ENCODE measurements at regions not wholly inside any gene's neighbourhood (a gene's known extent, or its start where the extent isn't known, plus 50 kb on each side); places are given as distances from the start of the nearest gene placed in this dataset.

- H3K4me3 ChIP-seq (replicated peaks; ENCODE audit: low read depth, low read length) = no peak overlapping the region
- no peak for DNase-seq (ENCODE audit: extremely low read depth, insufficient read length)
Measured at GRCh38 chr1:189605226-189605625, 872.4 kb downstream of the BRINP3 start.

DNA sequence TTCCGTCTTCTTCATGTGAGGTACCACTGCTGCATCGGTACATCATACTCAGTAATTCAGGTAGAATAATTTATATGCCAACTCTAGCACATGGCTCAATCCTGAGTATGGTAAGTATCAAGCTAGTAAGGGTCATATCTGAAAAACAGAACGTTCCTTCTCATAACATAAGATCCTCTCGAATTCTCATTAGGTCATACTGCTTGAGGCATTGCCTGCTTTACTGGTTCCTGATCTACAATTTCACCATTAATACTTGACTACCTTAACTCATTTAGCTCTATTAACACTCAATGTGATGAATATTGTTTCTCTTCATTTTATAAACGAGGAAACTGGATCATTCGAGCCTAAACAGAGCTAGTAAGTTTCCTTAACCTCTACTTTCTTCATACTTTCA lies 871.6 kb downstream of the BRINP3 start:
- no peak for DNase-seq (ENCODE audit: extremely low read depth, insufficient read length)
- H3K27me3 ChIP-seq (replicated peaks; ENCODE audit: control insufficient read depth, insufficient read depth, low read length) = no peaks in the 10 kb centered on the region
- TF ChIP-seq, protein P1, sequence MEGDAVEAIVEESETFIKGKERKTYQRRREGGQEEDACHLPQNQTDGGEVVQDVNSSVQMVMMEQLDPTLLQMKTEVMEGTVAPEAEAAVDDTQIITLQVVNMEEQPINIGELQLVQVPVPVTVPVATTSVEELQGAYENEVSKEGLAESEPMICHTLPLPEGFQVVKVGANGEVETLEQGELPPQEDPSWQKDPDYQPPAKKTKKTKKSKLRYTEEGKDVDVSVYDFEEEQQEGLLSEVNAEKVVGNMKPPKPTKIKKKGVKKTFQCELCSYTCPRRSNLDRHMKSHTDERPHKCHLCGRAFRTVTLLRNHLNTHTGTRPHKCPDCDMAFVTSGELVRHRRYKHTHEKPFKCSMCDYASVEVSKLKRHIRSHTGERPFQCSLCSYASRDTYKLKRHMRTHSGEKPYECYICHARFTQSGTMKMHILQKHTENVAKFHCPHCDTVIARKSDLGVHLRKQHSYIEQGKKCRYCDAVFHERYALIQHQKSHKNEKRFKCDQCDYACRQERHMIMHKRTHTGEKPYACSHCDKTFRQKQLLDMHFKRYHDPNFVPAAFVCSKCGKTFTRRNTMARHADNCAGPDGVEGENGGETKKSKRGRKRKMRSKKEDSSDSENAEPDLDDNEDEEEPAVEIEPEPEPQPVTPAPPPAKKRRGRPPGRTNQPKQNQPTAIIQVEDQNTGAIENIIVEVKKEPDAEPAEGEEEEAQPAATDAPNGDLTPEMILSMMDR (IDR thresholded peaks at IDR 0.05; ENCODE audit: insufficient read depth, low read length, poor library complexity, severe bottlenecking) = no peak
- H3K4me3 ChIP-seq (replicated peaks; ENCODE audit: low read depth, low read length) = no peak overlapping the region
- no peaks in the 10 kb centered on the region for H3K36me3 ChIP-seq (ENCODE audit: control insufficient read depth, insufficient read depth, low read length)

More at GRCh38 chr1:189605226-189605625, 872.4 kb downstream of the BRINP3 start:
- no peaks in the 10 kb centered on the region for H3K36me3 ChIP-seq (ENCODE audit: control insufficient read depth, insufficient read depth, low read length)
- TF ChIP-seq, protein P1 (IDR thresholded peaks at IDR 0.05; ENCODE audit: insufficient read depth, low read length, poor library complexity, severe bottlenecking) = no peak
- H3K27me3 ChIP-seq (replicated peaks; ENCODE audit: control insufficient read depth, insufficient read depth, low read length) = no peaks in the 10 kb centered on the region

DNA sequence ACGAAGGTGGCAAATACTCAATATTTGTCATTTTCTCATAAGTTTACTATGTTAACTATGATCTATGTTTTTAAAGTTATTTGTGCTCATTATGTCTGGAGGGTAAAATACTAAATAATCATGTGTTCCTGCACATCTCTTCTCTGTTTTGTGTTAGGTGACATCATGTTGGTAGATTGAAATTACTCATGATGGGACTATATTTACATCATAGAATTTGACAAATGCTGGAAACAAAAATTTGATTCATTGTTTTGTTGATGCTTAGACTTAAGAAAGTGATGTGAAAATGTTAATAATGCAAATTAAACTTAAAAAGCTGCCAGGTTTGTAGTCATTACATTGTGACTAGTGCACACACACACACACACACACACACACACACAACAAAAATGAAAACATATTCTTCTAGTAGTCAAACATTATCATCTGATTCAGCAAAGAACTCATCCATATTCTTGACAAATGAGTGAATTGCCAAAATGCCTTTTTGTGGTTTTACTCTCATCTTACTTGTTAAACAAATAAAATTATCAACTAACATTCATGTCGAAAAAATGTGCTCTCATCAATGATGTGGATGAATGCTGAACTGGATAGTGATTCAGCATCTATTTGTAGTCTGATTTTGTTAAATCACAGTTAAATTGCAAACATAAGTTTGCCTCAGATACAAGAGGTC lies 870.7 kb downstream of the BRINP3 start:
- no peaks in the 10 kb centered on the region for H3K27me3 ChIP-seq (replicated peaks; ENCODE audit: control insufficient read depth, insufficient read depth, low read length)
- TF ChIP-seq, protein P1 (IDR thresholded peaks at IDR 0.05; ENCODE audit: insufficient read depth, low read length, poor library complexity, severe bottlenecking) = no peak
- H3K36me3 ChIP-seq (ENCODE audit: control insufficient read depth, insufficient read depth, low read length) = no peaks in the 10 kb centered on the region
- no peak for DNase-seq (ENCODE audit: extremely low read depth, insufficient read length)
- no peak overlapping the region for H3K4me3 ChIP-seq (replicated peaks; ENCODE audit: low read depth, low read length)

- Histone ChIP-seq H3K27me3 (replicated peaks; ENCODE audit: control insufficient read depth, insufficient read depth, low read length) (no peaks in the 10 kb centered on the region), H3K36me3 (ENCODE audit: control insufficient read depth, insufficient read depth, low read length) (no peaks in the 10 kb centered on the region), H3K4me3 (replicated peaks; ENCODE audit: low read depth, low read length) (no peak overlapping the region)
- no peak for DNase-seq (ENCODE audit: extremely low read depth, insufficient read length)
- TF ChIP-seq, protein P1 (IDR thresholded peaks at IDR 0.05; ENCODE audit: insufficient read depth, low read length, poor library complexity, severe bottlenecking) = no peak
Measured at GRCh38 chr1:189607477-189608096, 870.1 kb downstream of the BRINP3 start.

DNA sequence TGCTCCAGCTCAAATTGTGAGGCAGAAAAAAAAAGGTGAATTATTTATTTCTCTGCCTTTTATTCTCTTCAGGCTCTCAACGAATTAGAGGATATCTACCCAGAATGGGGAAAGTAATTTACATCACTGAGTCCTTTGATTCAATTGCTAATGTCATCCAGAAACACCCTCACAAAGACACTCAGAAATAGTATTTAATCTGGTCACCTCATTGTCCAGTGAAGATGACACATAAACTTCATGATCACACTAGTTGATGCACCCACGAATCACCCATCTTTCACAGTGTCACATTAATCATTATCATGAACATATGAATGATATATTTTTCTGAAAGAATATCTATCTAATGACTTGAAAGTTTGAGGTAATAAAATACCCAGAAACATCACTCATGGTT lies 868.5 kb downstream of the BRINP3 start:
- Histone ChIP-seq H3K4me3 (replicated peaks; ENCODE audit: low read depth, low read length) (no peak overlapping the region), H3K36me3 (ENCODE audit: control insufficient read depth, insufficient read depth, low read length) (no peaks in the 10 kb centered on the region), H3K27me3 (replicated peaks; ENCODE audit: control insufficient read depth, insufficient read depth, low read length) (no peaks in the 10 kb centered on the region)
- TF ChIP-seq, protein P1 (IDR thresholded peaks at IDR 0.05; ENCODE audit: insufficient read depth, low read length, poor library complexity, severe bottlenecking) = no peak
- no peak for DNase-seq (ENCODE audit: extremely low read depth, insufficient read length)

All from GM06990 (cell line).